K562 (cell line): ENCODE measurements at regions not wholly inside any gene's neighbourhood (a gene's known extent, or its start where the extent isn't known, plus 50 kb on each side); places are given as distances from the start of the nearest gene placed in this dataset.

Experiments used
- MGA ChIP-seq: fragments of 450-650 bp; IDR thresholded peaks from 2 replicates; pipeline ENCODE4 v1.6.1; 2016; ENCODE audit warnings: mild to moderate bottlenecking, moderate library complexity
- NCOA6 ChIP-seq: fragments of 450-650 bp; IDR thresholded peaks from 2 replicates; pipeline ENCODE4 v1.6.1; 2017; ENCODE audit warnings: mild to moderate bottlenecking
- PKNOX1 ChIP-seq: fragments of 450-650 bp; IDR thresholded peaks from 2 replicates; pipeline ENCODE4 v1.6.1; 2016
- PTRF ChIP-seq: fragments of 450-650 bp; IDR thresholded peaks from 2 replicates; pipeline ENCODE4 v1.6.1; 2016; ENCODE audit warnings: mild to moderate bottlenecking, missing genetic modification characterization, missing compliant biosample characterization
- RAD21 ChIP-seq, 2 experiments: fragments of 250-450 bp in 1 of 2; fragments of 450-650 bp in 1 of 2; sonication (Bioruptor Pico) in 1 of 2; formaldehyde crosslinking in 1 of 2; IDR thresholded peaks in 1 of 2; conservative IDR thresholded peaks in 1 of 2; 2 replicates each; pipeline versions ENCODE4 v1.4.0 to v1.8.0; 2020 to 2022; ENCODE audit warnings: mild to moderate bottlenecking in 2 of 2, moderate library complexity in 1 of 2
- RBM22 ChIP-seq: fragments of 200-400 bp; formaldehyde crosslinking; IDR thresholded peaks from 2 replicates; pipeline ENCODE4 v1.6.1; 2018; ENCODE audit warnings: low read length, low read depth; ENCODE audit not compliant: poor library complexity, severe bottlenecking
- SOX6 ChIP-seq: fragments of 450-650 bp; IDR thresholded peaks from 2 replicates; pipeline ENCODE4 v1.6.1; 2014; ENCODE audit warnings: mild to moderate bottlenecking
- STAT6 ChIP-seq: sonication (generic); formaldehyde crosslinking; IDR thresholded peaks from 2 replicates; pipeline ENCODE4 v1.8.1; 2023; ENCODE audit warnings: mild to moderate bottlenecking, missing genetic modification reagents
- ZNF239 ChIP-seq: fragments of 250-450 bp; sonication (Bioruptor Pico); IDR thresholded peaks from 2 replicates; pipeline ENCODE4 v1.4.0; 2020; ENCODE audit warnings: mild to moderate bottlenecking
- ZNF586 ChIP-seq: fragments of 450-650 bp; formaldehyde crosslinking; conservative IDR thresholded peaks from 2 replicates; pipeline ENCODE4 v1.4.0; 2020; ENCODE audit warnings: mild to moderate bottlenecking, moderate library complexity
- TF ChIP-seq, protein P1 (sequence below), 2 experiments: fragments of 450-650 bp; conservative IDR thresholded peaks; 2 replicates each; pipeline ENCODE4 v1.6.1; 2017; ENCODE audit warnings: mild to moderate bottlenecking in 2 of 2, moderate library complexity in 2 of 2

DNA sequence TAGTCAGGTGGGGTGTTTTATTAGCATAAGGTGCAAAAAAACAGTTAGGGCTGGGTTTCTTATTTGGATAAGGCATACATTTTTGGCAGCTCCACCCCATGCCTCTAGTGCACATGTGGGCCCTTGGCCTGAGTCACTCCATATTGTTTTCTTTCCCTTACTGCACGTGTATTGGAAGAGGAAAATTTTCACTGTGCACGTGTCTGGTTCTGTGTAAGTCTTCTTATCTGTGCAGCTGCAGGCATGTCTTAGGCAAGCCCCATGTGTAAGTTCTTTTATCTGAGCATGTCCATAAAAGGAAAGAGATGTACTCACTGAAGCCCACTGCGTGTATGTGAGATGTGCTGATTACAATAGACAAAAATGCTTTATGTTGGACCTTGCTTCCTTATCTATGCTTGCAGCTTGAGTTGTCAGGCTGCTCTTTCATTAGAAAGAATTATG, 540.3 kb upstream of the IGFBP3 start (continued):
- TF ChIP-seq, protein P1, sequence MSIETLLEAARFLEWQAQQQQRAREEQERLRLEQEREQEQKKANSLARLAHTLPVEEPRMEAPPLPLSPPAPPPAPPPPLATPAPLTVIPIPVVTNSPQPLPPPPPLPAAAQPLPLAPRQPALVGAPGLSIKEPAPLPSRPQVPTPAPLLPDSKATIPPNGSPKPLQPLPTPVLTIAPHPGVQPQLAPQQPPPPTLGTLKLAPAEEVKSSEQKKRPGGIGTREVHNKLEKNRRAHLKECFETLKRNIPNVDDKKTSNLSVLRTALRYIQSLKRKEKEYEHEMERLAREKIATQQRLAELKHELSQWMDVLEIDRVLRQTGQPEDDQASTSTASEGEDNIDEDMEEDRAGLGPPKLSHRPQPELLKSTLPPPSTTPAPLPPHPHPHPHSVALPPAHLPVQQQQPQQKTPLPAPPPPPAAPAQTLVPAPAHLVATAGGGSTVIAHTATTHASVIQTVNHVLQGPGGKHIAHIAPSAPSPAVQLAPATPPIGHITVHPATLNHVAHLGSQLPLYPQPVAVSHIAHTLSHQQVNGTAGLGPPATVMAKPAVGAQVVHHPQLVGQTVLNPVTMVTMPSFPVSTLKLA (conservative IDR thresholded peaks at IDR 0.05), result 0 out of 4 replicates have a peak, but pooled peaks of 1 of the 2 experiments have one; percentile 24
- TF ChIP-seq ZNF586 (CRISPR knock-in tag) (no peak), RBM22 (no peak), ZNF239 (CRISPR knock-in tag) (no peak), PTRF (no peak), SOX6 (peak; percentile 61; the same call in 1 of the 2 replicates), NCOA6 (no peak), STAT6 (CRISPR knock-in tag) (no peak), MGA (no peak), PKNOX1 (no peak), RAD21 (CRISPR knock-in tag; conservative IDR thresholded peaks at IDR 0.05 in 1 of 2, IDR thresholded peaks at IDR 0.05 in 1 of 2) (no peak)
